H9 (cell line): ENCODE measurements at regions not wholly inside any gene's neighbourhood (a gene's known extent, or its start where the extent isn't known, plus 50 kb on each side); places are given as distances from the start of the nearest gene placed in this dataset.

Source experiments
- DNase-seq: peaks from one replicate; pipeline ENCODE4 v3.0.0-alpha.2; 2017
- H2AFZ ChIP-seq: one replicate; pipeline ENCODE4 v1.6.1; 2013; ENCODE audit warnings: mild to moderate bottlenecking, low read length, control low read depth, moderate library complexity
- H2AK5ac ChIP-seq: 2 replicates; pipeline ENCODE4 v1.6.1; 2013; ENCODE audit warnings: low read length, control low read depth, mixed read lengths; ENCODE audit not compliant: insufficient read length
- H2BK120ac ChIP-seq: one replicate; pipeline ENCODE4 v1.6.1; 2013; ENCODE audit warnings: low read depth, mild to moderate bottlenecking, low read length, control low read depth, inconsistent platforms; ENCODE audit not compliant: poor library complexity, severe bottlenecking
- H2BK12ac ChIP-seq: 2 replicates; pipeline ENCODE4 v1.6.1; 2013; ENCODE audit warnings: low read length, control low read depth, mixed read lengths, low read depth; ENCODE audit not compliant: insufficient read length
- H2BK15ac ChIP-seq: 2 replicates; pipeline ENCODE4 v1.6.1; 2013; ENCODE audit warnings: low read depth, low read length, control low read depth
- H2BK20ac ChIP-seq: one replicate; pipeline ENCODE4 v1.6.1; 2013; ENCODE audit warnings: low read depth, mild to moderate bottlenecking, low read length, control low read depth, inconsistent platforms; ENCODE audit not compliant: poor library complexity, severe bottlenecking
- H2BK5ac ChIP-seq: 2 replicates; pipeline ENCODE4 v1.6.1; 2013; ENCODE audit warnings: low read length, control low read depth, mixed read lengths; ENCODE audit not compliant: insufficient read length
- H3K14ac ChIP-seq: 2 replicates; pipeline ENCODE4 v1.6.1; 2013; ENCODE audit warnings: low read length, control low read depth; ENCODE audit not compliant: insufficient read depth
- H3K18ac ChIP-seq: 2 replicates; pipeline ENCODE4 v1.6.1; 2013; ENCODE audit warnings: low read depth, mild to moderate bottlenecking, mixed read lengths, low read length, control low read depth; ENCODE audit not compliant: insufficient read length
- H3K23ac ChIP-seq: 2 replicates; pipeline ENCODE4 v1.6.1; 2013; ENCODE audit warnings: low read length, control low read depth, mixed read lengths, low read depth; ENCODE audit not compliant: insufficient read length
- H3K23me2 ChIP-seq: 2 replicates; pipeline ENCODE4 v1.6.1; 2013; ENCODE audit warnings: low read depth, mild to moderate bottlenecking, mixed read lengths, low read length, control low read depth; ENCODE audit not compliant: insufficient read length, poor library complexity, severe bottlenecking
- H3K27ac ChIP-seq: 2 replicates; pipeline ENCODE4 v1.5.1; 2013; ENCODE audit warnings: low read length, control low read depth, mixed read lengths, low read depth; ENCODE audit not compliant: insufficient read length
- H3K27me3 ChIP-seq: 2 replicates; pipeline ENCODE4 v1.6.1; 2013; ENCODE audit warnings: low read length, control low read depth, inconsistent platforms; ENCODE audit not compliant: insufficient read depth
- H3K4ac ChIP-seq: 2 replicates; pipeline ENCODE4 v1.6.1; 2013; ENCODE audit warnings: low read depth, mild to moderate bottlenecking, control low read depth, inconsistent platforms, low read length, moderate library complexity
- H3K4me1 ChIP-seq: 2 replicates; pipeline ENCODE4 v1.6.1; 2013; ENCODE audit warnings: low read length, control low read depth, inconsistent platforms; ENCODE audit not compliant: insufficient read depth
- H3K4me2 ChIP-seq: 2 replicates; pipeline ENCODE4 v1.6.1; 2013; ENCODE audit warnings: low read length, control low read depth, mixed read lengths; ENCODE audit not compliant: insufficient read length, insufficient read depth
- H3K56ac ChIP-seq: 2 replicates; pipeline ENCODE4 v1.6.1; 2013; ENCODE audit warnings: low read depth, mild to moderate bottlenecking, mixed read lengths, low read length, control low read depth; ENCODE audit not compliant: insufficient read length
- H3K79me1 ChIP-seq: 2 replicates; pipeline ENCODE4 v1.6.1; 2013; ENCODE audit warnings: low read depth, mild to moderate bottlenecking, moderate library complexity, low read length, control low read depth, inconsistent platforms; ENCODE audit not compliant: insufficient read depth, poor library complexity, severe bottlenecking
- H3K79me2 ChIP-seq: 2 replicates; pipeline ENCODE4 v1.6.1; 2013; ENCODE audit warnings: low read length, control low read depth, inconsistent platforms; ENCODE audit not compliant: insufficient read depth
- H3K9ac ChIP-seq: 2 replicates; pipeline ENCODE4 v1.6.1; 2013; ENCODE audit warnings: low read length, control low read depth, mixed read lengths; ENCODE audit not compliant: insufficient read length; ENCODE audit errors: extremely low read depth
- H3K9me3 ChIP-seq: one replicate; pipeline ENCODE4 v1.6.1; 2013; ENCODE audit warnings: low read depth, low read length, inconsistent platforms; ENCODE audit not compliant: control insufficient read depth
- H3T11ph ChIP-seq: one replicate; pipeline ENCODE4 v1.6.1; 2013; ENCODE audit warnings: mild to moderate bottlenecking, low read length, control low read depth, inconsistent platforms
- H4K20me1 ChIP-seq: one replicate; pipeline ENCODE4 v1.6.1; 2013; ENCODE audit not compliant: control insufficient read depth, insufficient read length, insufficient read depth
- H4K5ac ChIP-seq: 2 replicates; pipeline ENCODE4 v1.6.1; 2013; ENCODE audit warnings: low read depth, mild to moderate bottlenecking, mixed read lengths, low read length, control low read depth; ENCODE audit not compliant: insufficient read length
- H4K8ac ChIP-seq: replicated peaks from 2 replicates; pipeline ENCODE4 v1.6.1; 2013; ENCODE audit warnings: low read length, control low read depth, mixed read lengths, low read depth; ENCODE audit not compliant: insufficient read length
- H4K91ac ChIP-seq: 2 replicates; pipeline ENCODE4 v1.6.1; 2013; ENCODE audit warnings: low read depth, mild to moderate bottlenecking, moderate library complexity, mixed read lengths, low read length, control low read depth; ENCODE audit not compliant: insufficient read length
- H3K27ac Mint-ChIP-seq, 3 experiments: 2 replicates in 2 of 3; 3 replicates in 1 of 3; pipeline ENCODE4 v1.8.0; 2020 to 2021; ENCODE audit warnings: mixed read lengths in 3 of 3, mild to moderate bottlenecking in 1 of 3, moderate library complexity in 1 of 3
- H3K27me3 Mint-ChIP-seq: 2 replicates; pipeline ENCODE4 v1.8.0; 2021; ENCODE audit warnings: low read depth, mild to moderate bottlenecking, moderate library complexity, mixed read lengths
- H3K36me3 Mint-ChIP-seq, 3 experiments: 2 replicates in 2 of 3; 3 replicates in 1 of 3; pipeline ENCODE4 v1.8.0; 2020 to 2021; ENCODE audit warnings: low read depth in 3 of 3, mixed read lengths in 3 of 3; ENCODE audit not compliant: insufficient read depth in 1 of 3
- H3K4me1 Mint-ChIP-seq, 2 experiments: 2 replicates each; pipeline ENCODE4 v1.8.0; 2020; ENCODE audit warnings: mixed read lengths in 2 of 2
- H3K4me3 Mint-ChIP-seq, 2 experiments: 2 replicates in 1 of 2; 3 replicates in 1 of 2; pipeline ENCODE4 v1.8.0; 2020 to 2021; ENCODE audit warnings: mild to moderate bottlenecking in 2 of 2, mixed read lengths in 2 of 2, moderate library complexity in 1 of 2
- H3K9me3 Mint-ChIP-seq, 2 experiments: 2 replicates in 1 of 2; 3 replicates in 1 of 2; pipeline ENCODE4 v1.8.0; 2020; ENCODE audit warnings: mild to moderate bottlenecking in 2 of 2, mixed read lengths in 2 of 2, moderate library complexity in 1 of 2
- WGBS: extraction: QIAGEN DNeasy Blood & Tissue Kit; methylation state at CpG from one replicate; pipeline ENCODE4 v1.1.7; 2013; ENCODE audit warnings: missing lambda C conversion rate, low lambda C conversion rate, mixed read lengths; ENCODE audit not compliant: insufficient read length; ENCODE audit errors: extremely low coverage; 5-methylcytosine and 5-hydroxymethylcytosine counted together
- TF ChIP-seq, protein P1 (sequence below): fragments of 200-600 bp; sonication (generic); conservative IDR thresholded peaks from 3 replicates; pipeline ENCODE4 v1.8.0; 2021; ENCODE audit warnings: antibody characterized with exemption, mild to moderate bottlenecking

DNA sequence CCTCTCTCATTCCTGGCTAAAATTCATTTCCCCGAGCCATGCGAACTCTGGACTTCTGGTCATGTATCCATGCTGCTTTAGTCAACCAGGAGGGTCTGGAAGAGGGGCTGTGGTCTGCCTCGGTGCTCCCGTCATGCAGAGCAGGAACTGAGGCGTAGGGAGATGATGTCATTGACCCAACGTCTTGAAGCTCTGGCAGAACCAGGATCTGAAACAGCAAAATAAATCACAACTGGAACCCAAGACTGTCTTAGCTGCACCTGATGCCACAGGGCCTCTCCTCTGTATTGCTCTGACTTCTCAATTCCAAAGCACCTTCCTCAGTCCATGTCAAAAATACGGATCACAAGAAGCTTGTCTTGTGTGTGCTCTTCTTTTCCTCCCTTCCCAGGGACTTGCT lies 131.0 kb upstream of the LDB2 start:
- no peak overlapping the region for H2AFZ ChIP-seq
- H3K27ac ChIP-seq = no peak overlapping the region
- H3K4me1 ChIP-seq = peaks cover 10% of the 10 kb centered on the region
- no peak overlapping the region for H2BK5ac ChIP-seq
- H2BK120ac ChIP-seq = no peak overlapping the region
- H3K9ac ChIP-seq = no peak overlapping the region
- H3K36me3 Mint-ChIP-seq = peaks cover 0 to 2% (median 0%) of the 10 kb centered on the region in 3 experiments; a peak in 4 of 7 replicates
- H3K27me3 ChIP-seq = no peaks in the 10 kb centered on the region
- no peak overlapping the region for H2BK20ac ChIP-seq
- H4K5ac ChIP-seq = no peak overlapping the region
- no peak overlapping the region for H4K8ac ChIP-seq
- no CpG with 5 or more reads among the region's 7 CpGs for WGBS
- no peaks in the 10 kb centered on the region; a peak in 1 of 5 replicates for H3K9me3 Mint-ChIP-seq
- H3K27me3 Mint-ChIP-seq = peaks cover 10% of the 10 kb centered on the region
- no peaks in the 10 kb centered on the region for H3K23me2 ChIP-seq
- peaks cover 29 to 39% of the 10 kb centered on the region in 2 experiments for H3K4me1 Mint-ChIP-seq
- H3K23ac ChIP-seq = no peak overlapping the region
- no peak overlapping the region for H3K4ac ChIP-seq
- no peak overlapping the region for H3K18ac ChIP-seq
- H2BK12ac ChIP-seq = no peak overlapping the region
- H3K56ac ChIP-seq = no peak overlapping the region
- H3K4me2 ChIP-seq = no peak overlapping the region
- H4K20me1 ChIP-seq = no peaks in the 10 kb centered on the region
- TF ChIP-seq, protein P1, sequence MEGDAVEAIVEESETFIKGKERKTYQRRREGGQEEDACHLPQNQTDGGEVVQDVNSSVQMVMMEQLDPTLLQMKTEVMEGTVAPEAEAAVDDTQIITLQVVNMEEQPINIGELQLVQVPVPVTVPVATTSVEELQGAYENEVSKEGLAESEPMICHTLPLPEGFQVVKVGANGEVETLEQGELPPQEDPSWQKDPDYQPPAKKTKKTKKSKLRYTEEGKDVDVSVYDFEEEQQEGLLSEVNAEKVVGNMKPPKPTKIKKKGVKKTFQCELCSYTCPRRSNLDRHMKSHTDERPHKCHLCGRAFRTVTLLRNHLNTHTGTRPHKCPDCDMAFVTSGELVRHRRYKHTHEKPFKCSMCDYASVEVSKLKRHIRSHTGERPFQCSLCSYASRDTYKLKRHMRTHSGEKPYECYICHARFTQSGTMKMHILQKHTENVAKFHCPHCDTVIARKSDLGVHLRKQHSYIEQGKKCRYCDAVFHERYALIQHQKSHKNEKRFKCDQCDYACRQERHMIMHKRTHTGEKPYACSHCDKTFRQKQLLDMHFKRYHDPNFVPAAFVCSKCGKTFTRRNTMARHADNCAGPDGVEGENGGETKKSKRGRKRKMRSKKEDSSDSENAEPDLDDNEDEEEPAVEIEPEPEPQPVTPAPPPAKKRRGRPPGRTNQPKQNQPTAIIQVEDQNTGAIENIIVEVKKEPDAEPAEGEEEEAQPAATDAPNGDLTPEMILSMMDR = no peak
- H4K91ac ChIP-seq = no peak overlapping the region
- H3K9me3 ChIP-seq = no peaks in the 10 kb centered on the region
- no peak for DNase-seq
- H2AK5ac ChIP-seq = no peak overlapping the region
- no peak overlapping the region for H3K14ac ChIP-seq
- H3K4me3 Mint-ChIP-seq = no peak overlapping the region
- no peaks in the 10 kb centered on the region for H3K79me2 ChIP-seq
- no peaks in the 10 kb centered on the region for H3K79me1 ChIP-seq
- H3K27ac Mint-ChIP-seq = no peak overlapping the region
- no peak overlapping the region for H3T11ph ChIP-seq
- no peak overlapping the region for H2BK15ac ChIP-seq
